A549 (cell line): ENCODE measurements at regions not wholly inside any gene's neighbourhood (a gene's known extent, or its start where the extent isn't known, plus 50 kb on each side); places are given as distances from the start of the nearest gene placed in this dataset.
A peak's percentile ranks its signal among the peaks of the same experiment; 100 is the strongest.

Experiments
- ATAC-seq, 2 experiments: fragments of 200-7000 bp in 1 of 2; fragments of >200 bp in 1 of 2; cut with Nextera tagmentation in 1 of 2; cut with Tn5 transposase in 1 of 2; 3 replicates each; pipeline versions ENCODE4 v1.8.0 to v1.9.1; 2018 to 2020; ENCODE audit warnings: mild to moderate bottlenecking in 1 of 2, moderate library complexity in 1 of 2
- CTCF ChIA-PET: fragments of 300-600 bp; sonication (Branson Sonifier 250); formaldehyde crosslinking; extraction: SDS; loops from one replicate; lab custom pipeline; 2021; ENCODE audit warnings: antibody characterized with exemption, inconsistent platforms; lab: Yijun Ruan, JAX
- POLR2A ChIA-PET: fragments of 350-600 bp; formaldehyde crosslinking; extraction: SDS; loops from one replicate; lab custom pipeline; 2021; ENCODE audit warnings: antibody characterized with exemption, inconsistent platforms; lab: Yijun Ruan, JAX
- DNase-seq, 2 experiments: peaks; one replicate each; pipeline versions ENCODE4 v3.0.0 to v3.0.0-alpha.2; 2011 to 2016; ENCODE audit warnings: low read depth in 1 of 2, low spot score in 1 of 2
- FAIRE-seq: peaks from 2 replicates; lab custom pipeline; 2011; peaks lifted over from hg19 to GRCh38; lab: Jason Lieb, UNC
- H3K27ac ChIP-seq, 2 experiments: fragments of >200 bp; sonication (Bioruptor Twin); formaldehyde crosslinking; 3 replicates each; pipeline ENCODE4 v1.5.1; 2016 to 2017
- H3K4me1 ChIP-seq: fragments of >200 bp; sonication (Bioruptor Twin); formaldehyde crosslinking; 3 replicates; pipeline ENCODE4 v1.6.1; 2016
- H3K4me2 ChIP-seq: fragments of >200 bp; sonication (Bioruptor Twin); formaldehyde crosslinking; 3 replicates; pipeline ENCODE4 v1.6.1; 2016
- H3K4me3 ChIP-seq: fragments of >200 bp; sonication (Bioruptor Twin); formaldehyde crosslinking; 3 replicates; pipeline ENCODE4 v1.5.1; 2016
- H3K9me3 ChIP-seq: fragments of >200 bp; sonication (Bioruptor Twin); formaldehyde crosslinking; 3 replicates; pipeline ENCODE4 v1.6.1; 2016
- CBX8 ChIP-seq: fragments of 200-600 bp; sonication (generic); IDR thresholded peaks from 2 replicates; pipeline ENCODE4 v1.6.1; 2016
- CEBPB ChIP-seq, 2 experiments: fragments of >200 bp in 1 of 2; sonication (Bioruptor Twin) in 1 of 2; formaldehyde crosslinking in 1 of 2; IDR thresholded peaks; 2 replicates each; pipeline ENCODE4 v1.6.1; 2012 to 2016
- EHMT2 ChIP-seq: fragments of 200-600 bp; sonication (generic); IDR thresholded peaks from 2 replicates; pipeline ENCODE4 v1.6.1; 2016; ENCODE audit warnings: antibody characterized with exemption, low read depth, mild to moderate bottlenecking, moderate library complexity
- EP300 ChIP-seq, 2 experiments: fragments of >200 bp; sonication (Bioruptor Twin); formaldehyde crosslinking; IDR thresholded peaks; 2 replicates in 1 of 2; 3 replicates in 1 of 2; pipeline ENCODE4 v1.6.1; 2016 to 2017
- ESRRA ChIP-seq: fragments of 150-350 bp; IDR thresholded peaks from 2 replicates; pipeline ENCODE4 v1.6.1; 2014; ENCODE audit warnings: mild to moderate bottlenecking, low read length, borderline replicate concordance
- FOSB ChIP-seq: fragments of 250-450 bp; sonication (Bioruptor Pico); IDR thresholded peaks from 2 replicates; pipeline ENCODE4 v1.5.0; 2020; ENCODE audit warnings: mild to moderate bottlenecking, moderate library complexity
- FOXS1 ChIP-seq: fragments of 250-450 bp; sonication (Bioruptor Pico); IDR thresholded peaks from 2 replicates; pipeline ENCODE4 v1.5.0; 2020; ENCODE audit warnings: mild to moderate bottlenecking, moderate library complexity
- GATA3 ChIP-seq: IDR thresholded peaks from 2 replicates; pipeline ENCODE4 v1.6.1; 2012; ENCODE audit warnings: borderline replicate concordance
- HDAC2 ChIP-seq: fragments of 200-600 bp; sonication (generic); IDR thresholded peaks from 2 replicates; pipeline ENCODE4 v1.6.1; 2016
- JUNB ChIP-seq: fragments of >200 bp; sonication (Bioruptor Twin); formaldehyde crosslinking; IDR thresholded peaks from 2 replicates; pipeline ENCODE4 v1.6.1; 2016
- MAZ ChIP-seq: fragments of 150-350 bp; IDR thresholded peaks from 2 replicates; pipeline ENCODE4 v1.6.1; 2014; ENCODE audit warnings: antibody characterized with exemption, low read depth, low read length, borderline replicate concordance
- MYC ChIP-seq: IDR thresholded peaks from 2 replicates; pipeline ENCODE4 v1.6.1; 2012; ENCODE audit warnings: mild to moderate bottlenecking, inconsistent platforms, low read length, improper control_type of control experiment, borderline replicate concordance
- NPAS2 ChIP-seq: fragments of 250-450 bp; sonication (Bioruptor Pico); IDR thresholded peaks from 2 replicates; pipeline ENCODE4 v1.8.0; 2022; ENCODE audit warnings: mild to moderate bottlenecking, moderate library complexity, borderline replicate concordance
- RAD21 ChIP-seq, 2 experiments: fragments of >200 bp in 1 of 2; sonication (Bioruptor Twin) in 1 of 2; formaldehyde crosslinking in 1 of 2; IDR thresholded peaks in 1 of 2; conservative IDR thresholded peaks in 1 of 2; 2 replicates in 1 of 2; 3 replicates in 1 of 2; pipeline ENCODE4 v1.6.1; 2012 to 2018; ENCODE audit warnings: inconsistent platforms in 1 of 2
- RARB ChIP-seq: fragments of 250-450 bp; sonication (Bioruptor Pico); IDR thresholded peaks from 2 replicates; pipeline ENCODE4 v1.8.0; 2021; ENCODE audit warnings: mild to moderate bottlenecking, moderate library complexity
- RFX5 ChIP-seq: fragments of 450-650 bp; IDR thresholded peaks from 2 replicates; pipeline ENCODE4 v1.7.1; 2014; ENCODE audit warnings: antibody characterized with exemption, mild to moderate bottlenecking, moderate library complexity
- ZNF302 ChIP-seq: fragments of 250-450 bp; sonication (Bioruptor Pico); IDR thresholded peaks from 2 replicates; pipeline ENCODE4 v1.9.0; 2021; ENCODE audit warnings: inconsistent platforms, mild to moderate bottlenecking, moderate library complexity
- WGBS: methylation state at CpG from one replicate; pipeline ENCODE4 v1.1.6; 2017; ENCODE audit errors: missing lambda C conversion rate; 5-methylcytosine and 5-hydroxymethylcytosine counted together
- TF ChIP-seq, protein P1 (sequence below): IDR thresholded peaks from 2 replicates; pipeline ENCODE4 v1.6.1; 2012
- TF ChIP-seq, protein P2 (sequence below): fragments of >200 bp; sonication (Bioruptor Twin); formaldehyde crosslinking; IDR thresholded peaks from 3 replicates; pipeline ENCODE4 v1.6.1; 2016
- TF ChIP-seq, protein P3 (sequence below): fragments of 250-450 bp; sonication (Bioruptor Pico); IDR thresholded peaks from 2 replicates; pipeline ENCODE4 v1.5.0; 2021; ENCODE audit warnings: mild to moderate bottlenecking, moderate library complexity, borderline replicate concordance
- TF ChIP-seq, protein P4 (sequence below): fragments of 150-350 bp; IDR thresholded peaks from 2 replicates; pipeline ENCODE4 v1.6.1; 2014; ENCODE audit warnings: low read depth, mild to moderate bottlenecking, low read length
- TF ChIP-seq, protein P5 (sequence below): fragments of 200-600 bp; sonication (generic); IDR thresholded peaks from 2 replicates; pipeline ENCODE4 v1.6.1; 2016; ENCODE audit warnings: antibody characterized with exemption, mild to moderate bottlenecking, moderate library complexity
- TF ChIP-seq, protein P6 (sequence below): IDR thresholded peaks from 2 replicates; pipeline ENCODE4 v1.6.1; 2012; ENCODE audit warnings: low read depth, borderline replicate concordance

DNA sequence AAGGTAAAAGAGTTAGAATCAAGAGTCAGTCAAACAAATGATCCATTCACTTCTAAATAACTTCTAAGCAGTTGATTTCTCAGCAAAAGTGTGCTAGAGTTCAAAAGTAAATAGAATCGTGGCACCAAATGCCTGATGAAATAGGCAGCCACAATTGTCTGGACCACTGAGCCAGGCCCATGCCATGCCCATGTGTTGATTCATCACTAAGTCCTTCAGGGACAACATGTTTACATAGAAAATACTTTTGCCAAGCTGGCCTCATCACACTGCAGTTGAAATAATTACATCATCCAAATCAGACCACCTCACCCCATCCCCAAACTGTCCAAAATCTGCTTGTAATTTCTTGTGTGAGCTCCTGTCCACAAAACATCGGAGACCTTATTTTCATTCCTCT lies 216.3 kb downstream of the IGSF11 start:
- whole genome bisulfite sequencing, result 12% methylated on average over 2 of the region's 2 CpGs
- Histone ChIP-seq H3K4me3 (no peak overlapping the region), H3K4me2 (peak overlapping the region; percentile 47), H3K27ac (peak overlapping the region; percentile 53 to 61; a peak in 3 of 6 replicates), H3K9me3 (no peaks in the 10 kb centered on the region), H3K4me1 (peaks cover 18% of the 10 kb centered on the region; the same call in 2 of the 3 replicates)
- ChIA-PET CTCF (interaction anchor here (0.6 to 2.5 kb wide), 5 partner anchors 10 to 1954 kb away, joined by 3 to 18 read pairs (median 4); no protein-coding TSS in a partner anchor), POLR2A (no interaction called here)
- ATAC-seq, result peak; percentile 43 to 86; a peak in 5 of 6 replicates
- TF ChIP-seq EP300 (IDR thresholded peaks at IDR 0.05) (peak in 1 of 2 experiments; percentile 28; a peak in 1 of 5 replicates), CEBPB (IDR thresholded peaks at IDR 0.05) (0 out of 4 replicates have a peak, but pooled peaks of 1 of the 2 experiments have one; percentile 28), CBX8 (no peak)
- peak in 1 of 2 experiments; percentile 41 for DNase-seq
- no peak for FAIRE-seq

DNA sequence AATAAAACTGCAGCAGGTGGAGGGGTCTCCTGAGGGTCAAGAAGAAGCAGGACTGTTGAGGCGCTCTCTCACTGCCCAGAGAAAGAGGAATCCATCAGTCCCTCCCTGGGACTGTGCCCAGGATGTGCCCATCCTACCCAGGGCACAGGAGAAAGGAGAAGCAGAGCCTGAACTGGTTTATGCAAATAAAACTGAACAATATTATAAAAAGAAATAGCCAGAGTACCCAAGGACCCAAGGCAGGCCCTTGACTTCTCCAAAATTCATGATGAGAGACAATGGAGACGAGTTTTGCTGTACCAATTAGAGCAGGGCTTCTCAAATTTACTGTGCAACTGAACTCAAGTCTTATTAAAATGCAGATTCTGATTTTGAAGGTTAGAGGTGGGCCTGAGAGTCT lies 211.0 kb downstream of the IGSF11 start:
- ChIA-PET POLR2A (no interaction called here), CTCF (no interaction called here)
- WGBS, result 20% methylated on average over 2 of the region's 2 CpGs
- H3K4me3 ChIP-seq, result no peak overlapping the region
- DNase-seq (no peak), ATAC-seq (no peak)
- no peak overlapping the region for H3K4me2 ChIP-seq
- peaks cover 3% of the 10 kb centered on the region; the same call in 1 of the 3 replicates for H3K4me1 ChIP-seq
- H3K27ac ChIP-seq, result no peak overlapping the region
- TF ChIP-seq, protein P1, sequence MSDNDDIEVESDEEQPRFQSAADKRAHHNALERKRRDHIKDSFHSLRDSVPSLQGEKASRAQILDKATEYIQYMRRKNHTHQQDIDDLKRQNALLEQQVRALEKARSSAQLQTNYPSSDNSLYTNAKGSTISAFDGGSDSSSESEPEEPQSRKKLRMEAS, result no peak
- no peak for TF ChIP-seq JUNB
- TF ChIP-seq FOXS1 (CRISPR knock-in tag), result no peak
- no peak for TF ChIP-seq RAD21 (conservative IDR thresholded peaks at IDR 0.05 in 1 of 2, IDR thresholded peaks at IDR 0.05 in 1 of 2)
- no peak for TF ChIP-seq FOSB (CRISPR knock-in tag)
- TF ChIP-seq, protein P2, sequence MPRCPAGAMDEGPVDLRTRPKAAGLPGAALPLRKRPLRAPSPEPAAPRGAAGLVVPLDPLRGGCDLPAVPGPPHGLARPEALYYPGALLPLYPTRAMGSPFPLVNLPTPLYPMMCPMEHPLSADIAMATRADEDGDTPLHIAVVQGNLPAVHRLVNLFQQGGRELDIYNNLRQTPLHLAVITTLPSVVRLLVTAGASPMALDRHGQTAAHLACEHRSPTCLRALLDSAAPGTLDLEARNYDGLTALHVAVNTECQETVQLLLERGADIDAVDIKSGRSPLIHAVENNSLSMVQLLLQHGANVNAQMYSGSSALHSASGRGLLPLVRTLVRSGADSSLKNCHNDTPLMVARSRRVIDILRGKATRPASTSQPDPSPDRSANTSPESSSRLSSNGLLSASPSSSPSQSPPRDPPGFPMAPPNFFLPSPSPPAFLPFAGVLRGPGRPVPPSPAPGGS, result no peak
- TF ChIP-seq, protein P3, sequence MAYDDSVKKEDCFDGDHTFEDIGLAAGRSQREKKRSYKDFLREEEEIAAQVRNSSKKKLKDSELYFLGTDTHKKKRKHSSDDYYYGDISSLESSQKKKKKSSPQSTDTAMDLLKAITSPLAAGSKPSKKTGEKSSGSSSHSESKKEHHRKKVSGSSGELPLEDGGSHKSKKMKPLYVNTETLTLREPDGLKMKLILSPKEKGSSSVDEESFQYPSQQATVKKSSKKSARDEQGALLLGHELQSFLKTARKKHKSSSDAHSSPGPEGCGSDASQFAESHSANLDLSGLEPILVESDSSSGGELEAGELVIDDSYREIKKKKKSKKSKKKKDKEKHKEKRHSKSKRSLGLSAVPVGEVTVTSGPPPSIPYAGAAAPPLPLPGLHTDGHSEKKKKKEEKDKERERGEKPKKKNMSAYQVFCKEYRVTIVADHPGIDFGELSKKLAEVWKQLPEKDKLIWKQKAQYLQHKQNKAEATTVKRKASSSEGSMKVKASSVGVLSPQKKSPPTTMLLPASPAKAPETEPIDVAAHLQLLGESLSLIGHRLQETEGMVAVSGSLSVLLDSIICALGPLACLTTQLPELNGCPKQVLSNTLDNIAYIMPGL, result no peak
- no peak for TF ChIP-seq ZNF302 (CRISPR knock-in tag)
- no peak for TF ChIP-seq EHMT2
- TF ChIP-seq RARB (CRISPR knock-in tag), result no peak
- TF ChIP-seq ESRRA, result no peak
- no peak for TF ChIP-seq MYC
- TF ChIP-seq, protein P4, sequence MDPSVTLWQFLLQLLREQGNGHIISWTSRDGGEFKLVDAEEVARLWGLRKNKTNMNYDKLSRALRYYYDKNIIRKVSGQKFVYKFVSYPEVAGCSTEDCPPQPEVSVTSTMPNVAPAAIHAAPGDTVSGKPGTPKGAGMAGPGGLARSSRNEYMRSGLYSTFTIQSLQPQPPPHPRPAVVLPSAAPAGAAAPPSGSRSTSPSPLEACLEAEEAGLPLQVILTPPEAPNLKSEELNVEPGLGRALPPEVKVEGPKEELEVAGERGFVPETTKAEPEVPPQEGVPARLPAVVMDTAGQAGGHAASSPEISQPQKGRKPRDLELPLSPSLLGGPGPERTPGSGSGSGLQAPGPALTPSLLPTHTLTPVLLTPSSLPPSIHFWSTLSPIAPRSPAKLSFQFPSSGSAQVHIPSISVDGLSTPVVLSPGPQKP, result no peak
- no peak for TF ChIP-seq RFX5
- TF ChIP-seq HDAC2, result no peak
- TF ChIP-seq, protein P5, sequence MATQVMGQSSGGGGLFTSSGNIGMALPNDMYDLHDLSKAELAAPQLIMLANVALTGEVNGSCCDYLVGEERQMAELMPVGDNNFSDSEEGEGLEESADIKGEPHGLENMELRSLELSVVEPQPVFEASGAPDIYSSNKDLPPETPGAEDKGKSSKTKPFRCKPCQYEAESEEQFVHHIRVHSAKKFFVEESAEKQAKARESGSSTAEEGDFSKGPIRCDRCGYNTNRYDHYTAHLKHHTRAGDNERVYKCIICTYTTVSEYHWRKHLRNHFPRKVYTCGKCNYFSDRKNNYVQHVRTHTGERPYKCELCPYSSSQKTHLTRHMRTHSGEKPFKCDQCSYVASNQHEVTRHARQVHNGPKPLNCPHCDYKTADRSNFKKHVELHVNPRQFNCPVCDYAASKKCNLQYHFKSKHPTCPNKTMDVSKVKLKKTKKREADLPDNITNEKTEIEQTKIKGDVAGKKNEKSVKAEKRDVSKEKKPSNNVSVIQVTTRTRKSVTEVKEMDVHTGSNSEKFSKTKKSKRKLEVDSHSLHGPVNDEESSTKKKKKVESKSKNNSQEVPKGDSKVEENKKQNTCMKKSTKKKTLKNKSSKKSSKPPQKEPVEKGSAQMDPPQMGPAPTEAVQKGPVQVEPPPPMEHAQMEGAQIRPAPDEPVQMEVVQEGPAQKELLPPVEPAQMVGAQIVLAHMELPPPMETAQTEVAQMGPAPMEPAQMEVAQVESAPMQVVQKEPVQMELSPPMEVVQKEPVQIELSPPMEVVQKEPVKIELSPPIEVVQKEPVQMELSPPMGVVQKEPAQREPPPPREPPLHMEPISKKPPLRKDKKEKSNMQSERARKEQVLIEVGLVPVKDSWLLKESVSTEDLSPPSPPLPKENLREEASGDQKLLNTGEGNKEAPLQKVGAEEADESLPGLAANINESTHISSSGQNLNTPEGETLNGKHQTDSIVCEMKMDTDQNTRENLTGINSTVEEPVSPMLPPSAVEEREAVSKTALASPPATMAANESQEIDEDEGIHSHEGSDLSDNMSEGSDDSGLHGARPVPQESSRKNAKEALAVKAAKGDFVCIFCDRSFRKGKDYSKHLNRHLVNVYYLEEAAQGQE, result no peak
- TF ChIP-seq, protein P6, sequence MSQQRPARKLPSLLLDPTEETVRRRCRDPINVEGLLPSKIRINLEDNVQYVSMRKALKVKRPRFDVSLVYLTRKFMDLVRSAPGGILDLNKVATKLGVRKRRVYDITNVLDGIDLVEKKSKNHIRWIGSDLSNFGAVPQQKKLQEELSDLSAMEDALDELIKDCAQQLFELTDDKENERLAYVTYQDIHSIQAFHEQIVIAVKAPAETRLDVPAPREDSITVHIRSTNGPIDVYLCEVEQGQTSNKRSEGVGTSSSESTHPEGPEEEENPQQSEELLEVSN, result no peak
- no peak for TF ChIP-seq MAZ
- TF ChIP-seq GATA3, result no peak
- TF ChIP-seq NPAS2, result no peak
- TF ChIP-seq, all 56 proteins: peak for 0
- no peaks in the 10 kb centered on the region for H3K9me3 ChIP-seq
- no peak for FAIRE-seq
